ENCODE measurements at regions not wholly inside any gene's neighbourhood (a gene's known extent, or its start where the extent isn't known, plus 50 kb on each side); places are given as distances from the start of the nearest gene placed in this dataset.

DNA sequence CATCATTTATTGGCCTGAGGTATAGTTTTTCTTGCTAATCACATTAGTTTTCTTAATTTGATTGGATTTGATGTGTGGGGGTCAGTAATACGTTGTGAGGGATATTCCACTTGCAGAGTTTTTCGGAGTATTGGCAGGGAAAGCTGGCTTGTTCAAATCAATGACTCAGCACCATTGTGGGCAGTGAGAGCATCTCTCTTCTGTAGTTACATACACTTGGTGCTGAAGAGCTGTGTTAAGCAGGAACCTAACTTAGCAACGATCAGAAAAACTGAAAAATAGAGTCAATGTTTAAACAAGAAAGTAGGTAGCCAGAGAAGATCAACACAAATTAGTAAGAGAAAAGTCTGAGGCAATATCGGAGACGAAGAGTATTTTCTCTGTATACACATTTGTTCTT is 344.6 kb upstream of the EDIL3 start:
- Histone ChIP-seq H2BK20ac (ENCODE audit: low read length) (no peak overlapping the region), H3K56ac (replicated peaks; ENCODE audit: insufficient read length, low read depth, low read length) (no peak overlapping the region), H2AFZ (ENCODE audit: low read length) (peak overlapping the region; percentile 55; the same call in 1 of the 2 replicates), H2AK5ac (ENCODE audit: low read depth, low read length) (no peak overlapping the region), H3K23me2 (ENCODE audit: low read depth, low read length) (no peaks in the 10 kb centered on the region), H4K5ac (ENCODE audit: insufficient read length, low read depth, low read length) (no peak overlapping the region), H3K4ac (replicated peaks; ENCODE audit: insufficient read length, low read depth, low read length) (no peak overlapping the region), H3K9ac (replicated peaks in 1 of 4; ENCODE audit: extremely low read depth in 1 of 4, low read depth in 3 of 4, low read length in 3 of 4) (no peak overlapping the region), H3K4me2 (ENCODE audit: insufficient read depth in 1 of 2, low read depth in 2 of 2, low read length in 2 of 2) (no peak overlapping the region), H4K20me1 (replicated peaks in 1 of 2; ENCODE audit: control insufficient read depth in 1 of 2, insufficient read depth in 2 of 2, low read length in 2 of 2) (no peaks in the 10 kb centered on the region), H4K91ac (replicated peaks; ENCODE audit: insufficient read length, low read length) (no peak overlapping the region), H3K18ac (ENCODE audit: extremely low read depth, low read length) (no peak overlapping the region), H2BK12ac (ENCODE audit: low read depth, low read length) (no peak overlapping the region), H3K36me3 (ENCODE audit: control insufficient read depth in 2 of 4, insufficient read depth in 4 of 4, low read length in 3 of 4) (no peaks in the 10 kb centered on the region), H2BK120ac (replicated peaks; ENCODE audit: low read depth, low read length) (no peak overlapping the region), H4K8ac (ENCODE audit: extremely low read depth, insufficient read depth, low read length) (no peak overlapping the region), H3K27ac (ENCODE audit: low read depth, low read length) (no peak overlapping the region), H3K14ac (ENCODE audit: insufficient read length) (no peak overlapping the region), H3K79me2 (ENCODE audit: control insufficient read depth in 1 of 2, insufficient read depth in 2 of 2, low read length in 2 of 2) (no peaks in the 10 kb centered on the region), H3K79me1 (ENCODE audit: low read depth, low read length) (no peaks in the 10 kb centered on the region), H3K4me3 (ENCODE audit: extremely low read depth in 1 of 4, insufficient read depth in 2 of 4, low read depth in 3 of 4, low read length in 4 of 4) (no peak overlapping the region), H2BK15ac (ENCODE audit: low read length) (no peak overlapping the region), H3K23ac (ENCODE audit: insufficient read length) (no peak overlapping the region), H3K27me3 (replicated peaks in 1 of 4; ENCODE audit: control insufficient read depth in 3 of 4, extremely low read depth in 1 of 4, insufficient read depth in 3 of 4, low read length in 3 of 4) (no peaks in the 10 kb centered on the region), H3K9me3 (ENCODE audit: insufficient read depth in 2 of 2, low read depth in 1 of 2, low read length in 1 of 2) (no peaks in the 10 kb centered on the region), H2BK5ac (ENCODE audit: low read depth, low read length) (no peak overlapping the region), H3K4me1 (replicated peaks in 1 of 4; ENCODE audit: control insufficient read depth in 3 of 4, insufficient read depth in 4 of 4, low read length in 3 of 4) (no peaks in the 10 kb centered on the region)
- CTCF ChIA-PET (ENCODE audit: partially characterized antibody), result no interaction called here
- DNase-seq (ENCODE audit: low read depth in 1 of 2, low spot score in 2 of 2) (no peak), FAIRE-seq (no peak)
- WGBS, 2 experiments (ENCODE audit: extremely low coverage in 1 of 2, insufficient coverage in 1 of 2, insufficient read length in 1 of 2, insufficient replicate concordance in 2 of 2, low coverage in 1 of 2, low lambda C conversion rate in 2 of 2, missing lambda C conversion rate in 1 of 2), result 82% methylated on average over 5 of the region's 5 CpGs; no CpG with 5 or more reads in 1 of the 2 experiments
- POLR2A ChIA-PET (ENCODE audit: partially characterized antibody), result no interaction called here
- TF ChIP-seq MAFK (IDR thresholded peaks at IDR 0.05; ENCODE audit: low read depth, low read length) (peak; percentile 26; the same call in 1 of the 2 replicates), ZNF274 (IDR thresholded peaks at IDR 0.05; ENCODE audit: borderline replicate concordance, extremely low read depth, low read length) (no peak)

Data from H1 (cell line).